CD14-positive monocyte (primary cell): ENCODE measurements at regions not wholly inside any gene's neighbourhood (a gene's known extent, or its start where the extent isn't known, plus 50 kb on each side); places are given as distances from the start of the nearest gene placed in this dataset.

ENCODE experiments used
- DNase-seq, 3 donors: peaks; one replicate each; pipeline ENCODE4 v3.0.0-alpha.2; 2011 to 2022
- H2AFZ ChIP-seq: 2 replicates; pipeline ENCODE4 v1.6.0; 2012; ENCODE audit warnings: mild to moderate bottlenecking, low read depth, low read length, inconsistent platforms; ENCODE audit not compliant: insufficient read depth, poor library complexity, severe bottlenecking
- H3K27ac ChIP-seq, 2 donors: 1 replicate in 1 of 2; 2 replicates in 1 of 2; pipeline ENCODE4 v1.5.1; 2012 to 2013; ENCODE audit warnings: low read length in 2 of 2, control low read depth in 1 of 2, inconsistent platforms in 1 of 2, low read depth in 1 of 2, mild to moderate bottlenecking in 1 of 2
- H3K27me3 ChIP-seq, 2 donors: one replicate each; pipeline versions ENCODE4 v1.6.0 to v1.6.1; 2011 to 2013; ENCODE audit warnings: low read length in 2 of 2; ENCODE audit not compliant: control insufficient read depth in 2 of 2, insufficient read depth in 2 of 2
- H3K36me3 ChIP-seq, 2 donors: replicated peaks in 1 of 2; 1 replicate in 1 of 2; 2 replicates in 1 of 2; pipeline versions ENCODE4 v1.5.1 to v1.6.1; 2012 to 2013; ENCODE audit warnings: low read length in 2 of 2, control low read depth in 1 of 2, inconsistent platforms in 1 of 2, mild to moderate bottlenecking in 1 of 2; ENCODE audit not compliant: insufficient read depth in 2 of 2, control insufficient read depth in 1 of 2
- H3K4me1 ChIP-seq, 2 donors: 1 replicate in 1 of 2; 2 replicates in 1 of 2; pipeline versions ENCODE4 v1.5.1 to v1.6.1; 2012 to 2013; ENCODE audit warnings: low read length in 2 of 2, control low read depth in 1 of 2, inconsistent platforms in 1 of 2, mild to moderate bottlenecking in 1 of 2, moderate library complexity in 1 of 2; ENCODE audit not compliant: insufficient read depth in 2 of 2, control insufficient read depth in 1 of 2
- H3K4me2 ChIP-seq: replicated peaks from 2 replicates; pipeline ENCODE3; 2012; ENCODE audit warnings: low read length, moderate library complexity, mild to moderate bottlenecking; ENCODE audit not compliant: poor library complexity, severe bottlenecking; ENCODE audit errors: extremely low read depth
- H3K4me3 ChIP-seq, 3 experiments: fragments of 200-600 bp in 1 of 3; sonication (generic) in 1 of 3; replicated peaks in 1 of 3; 1 replicate in 2 of 3; 2 replicates in 1 of 3; pipeline ENCODE4 v1.5.1; 2011 to 2013; ENCODE audit warnings: low read length in 3 of 3, mild to moderate bottlenecking in 3 of 3, control low read depth in 2 of 3, low read depth in 2 of 3, inconsistent platforms in 1 of 3, moderate library complexity in 1 of 3
- H3K79me2 ChIP-seq: 2 replicates; pipeline ENCODE4 v1.6.0; 2012; ENCODE audit warnings: mild to moderate bottlenecking, control low read depth, inconsistent platforms, low read length, moderate library complexity; ENCODE audit not compliant: insufficient read depth
- H3K9ac ChIP-seq: 2 replicates; pipeline ENCODE4 v1.6.0; 2017; ENCODE audit warnings: low read length, mild to moderate bottlenecking; ENCODE audit not compliant: insufficient read depth, poor library complexity, severe bottlenecking
- H3K9me3 ChIP-seq, 2 donors: replicated peaks in 1 of 2; 1 replicate in 1 of 2; 2 replicates in 1 of 2; pipeline versions ENCODE4 v1.5.1 to v1.6.1; 2012 to 2013; ENCODE audit warnings: low read length in 2 of 2, control low read depth in 1 of 2; ENCODE audit not compliant: control insufficient read depth in 1 of 2, insufficient read depth in 1 of 2
- H4K20me1 ChIP-seq: 2 replicates; pipeline ENCODE4 v1.6.0; 2012; ENCODE audit warnings: mild to moderate bottlenecking, low read length, control low read depth, moderate library complexity; ENCODE audit not compliant: insufficient read depth
- H3K27ac Mint-ChIP-seq, 7 donors: one replicate each; pipeline ENCODE4 v1.8.0; 2020; ENCODE audit warnings: mild to moderate bottlenecking in 7 of 7, mixed read lengths in 7 of 7, moderate library complexity in 6 of 7, inconsistent platforms in 2 of 7
- H3K27me3 Mint-ChIP-seq, 3 donors: one replicate each; pipeline ENCODE4 v1.8.0; 2021 to 2022; ENCODE audit warnings: low read depth in 3 of 3, mild to moderate bottlenecking in 3 of 3, mixed read lengths in 3 of 3, moderate library complexity in 3 of 3, inconsistent platforms in 1 of 3
- H3K36me3 Mint-ChIP-seq, 2 donors: one replicate each; pipeline ENCODE4 v1.8.0; 2020; ENCODE audit warnings: mixed read lengths in 2 of 2, inconsistent platforms in 1 of 2, mild to moderate bottlenecking in 1 of 2
- H3K4me1 Mint-ChIP-seq: one replicate; pipeline ENCODE4 v1.8.0; 2020; ENCODE audit warnings: mild to moderate bottlenecking, mixed read lengths
- H3K4me3 Mint-ChIP-seq, 2 donors: one replicate each; pipeline ENCODE4 v1.8.0; 2020; ENCODE audit warnings: mild to moderate bottlenecking in 2 of 2, mixed read lengths in 2 of 2, moderate library complexity in 1 of 2
- H3K9me3 Mint-ChIP-seq, 7 donors: one replicate each; pipeline ENCODE4 v1.8.0; 2020 to 2022; ENCODE audit warnings: mixed read lengths in 7 of 7, mild to moderate bottlenecking in 6 of 7, moderate library complexity in 6 of 7, inconsistent platforms in 2 of 7
- CTCF ChIP-seq: fragments of 200-600 bp; IDR thresholded peaks from one replicate; pipeline ENCODE4 v1.8.0; 2022; ENCODE audit warnings: antibody characterized with exemption, mild to moderate bottlenecking
- WGBS: methylation state at CpG from one replicate; pipeline ENCODE4 v1.1.5; 2013; ENCODE audit warnings: missing lambda C conversion rate; ENCODE audit not compliant: insufficient coverage; 5-methylcytosine and 5-hydroxymethylcytosine counted together
- intact Hi-C, 2 donors: fragments of 100-400 bp; cut with micrococcal nuclease; formaldehyde crosslinking; loops; one replicate each; pipeline versions ENCODE4 v1.15.0 to v1.15.1; 2023

GRCh38 chr17:77299256-77300015 lies 158.7 kb downstream of the SEC14L1 start:
- intact Hi-C loops: no loop called here
- Mint-ChIP-seq H3K36me3 (no peaks in the 10 kb centered on the region), H3K27me3 (peaks cover 1 to 8% (median 6%) of the 10 kb centered on the region in 3 donors), H3K9me3 (peaks cover 0 to 4% (median 0%) of the 10 kb centered on the region in 7 donors), H3K27ac (no peak overlapping the region), H3K4me1 (peaks cover 11% of the 10 kb centered on the region), H3K4me3 (no peak overlapping the region)
- WGBS: 100% methylated on average over 2 of the region's 6 CpGs
- H3K4me1 ChIP-seq: peaks cover 7 to 11% of the 10 kb centered on the region in 2 donors
- H3K4me3 ChIP-seq: no peak overlapping the region
- no peak for TF ChIP-seq CTCF
- no peak overlapping the region for H3K4me2 ChIP-seq
- H3K36me3 ChIP-seq: no peaks in the 10 kb centered on the region
- no peak overlapping the region for H3K9ac ChIP-seq
- no peaks in the 10 kb centered on the region for H3K79me2 ChIP-seq
- H3K9me3 ChIP-seq: no peaks in the 10 kb centered on the region
- no peak overlapping the region for H3K27ac ChIP-seq
- no peaks in the 10 kb centered on the region for H3K27me3 ChIP-seq
- H4K20me1 ChIP-seq: no peaks in the 10 kb centered on the region
- no peak for DNase-seq
- H2AFZ ChIP-seq: no peak overlapping the region

- H3K4me3 Mint-ChIP-seq: no peak overlapping the region
- H3K27me3 Mint-ChIP-seq: peaks cover 6 to 9% (median 8%) of the 10 kb centered on the region in 3 donors
- Histone ChIP-seq H3K36me3 (no peaks in the 10 kb centered on the region), H4K20me1 (no peaks in the 10 kb centered on the region), H3K79me2 (no peaks in the 10 kb centered on the region), H2AFZ (no peak overlapping the region), H3K9me3 (no peaks in the 10 kb centered on the region), H3K27me3 (peaks cover 0 to 4% of the 10 kb centered on the region in 2 donors), H3K4me3 (no peak overlapping the region), H3K27ac (no peak overlapping the region), H3K4me1 (peaks cover 7 to 10% of the 10 kb centered on the region in 2 donors), H3K4me2 (no peak overlapping the region), H3K9ac (no peak overlapping the region)
- peaks cover 12% of the 10 kb centered on the region for H3K4me1 Mint-ChIP-seq
- intact Hi-C loops: no loop called here
- peaks cover 0 to 4% (median 0%) of the 10 kb centered on the region in 7 donors for H3K9me3 Mint-ChIP-seq
- no peaks in the 10 kb centered on the region for H3K36me3 Mint-ChIP-seq
- no peak overlapping the region for H3K27ac Mint-ChIP-seq
- 92% methylated on average over 2 of the region's 4 CpGs for WGBS
- DNase-seq: no peak
- TF ChIP-seq CTCF: no peak
Observed at GRCh38 chr17:77300016-77300686, 159.4 kb downstream of the SEC14L1 start.
